B cell (primary cell): ENCODE measurements at regions not wholly inside any gene's neighbourhood (a gene's known extent, or its start where the extent isn't known, plus 50 kb on each side); places are given as distances from the start of the nearest gene placed in this dataset.

Experiments used
- ATAC-seq: fragments of 200-7000 bp; cut with Tn5 transposase; one replicate; pipeline ENCODE4 v1.10.0; 2021; ENCODE audit warnings: low read depth, mild to moderate bottlenecking, moderate number of reproducible peaks, moderate library complexity
- CTCF ChIA-PET: fragments of 350-600 bp; sonication (Branson Sonifier 250); formaldehyde crosslinking; loops from one replicate; lab custom pipeline; 2021; ENCODE audit warnings: antibody characterized with exemption, inconsistent platforms; lab: Charles Lee
- POLR2A ChIA-PET: fragments of 350-600 bp; sonication (Branson Sonifier 250); formaldehyde crosslinking; loops from one replicate; lab custom pipeline; 2021; ENCODE audit warnings: antibody characterized with exemption; lab: Charles Lee
- DNase-seq: peaks from one replicate; pipeline ENCODE4 v3.0.0; 2013
- H2AFZ ChIP-seq: 2 replicates; pipeline ENCODE4 v1.6.1; 2012; ENCODE audit warnings: mild to moderate bottlenecking, low read depth, low read length; ENCODE audit not compliant: insufficient read depth, poor library complexity, severe bottlenecking
- H3K27ac ChIP-seq, 2 donors: 1 replicate in 1 of 2; 2 replicates in 1 of 2; pipeline ENCODE4 v1.5.1; 2012 to 2013; ENCODE audit warnings: low read length in 2 of 2, mild to moderate bottlenecking in 2 of 2, moderate library complexity in 1 of 2
- H3K27me3 ChIP-seq, 4 experiments: fragments of 200-600 bp in 1 of 4; sonication (generic) in 1 of 4; replicated peaks in 1 of 4; 1 replicate in 2 of 4; 2 replicates in 2 of 4; pipeline versions ENCODE4 v1.6.1 to v1.7.0; 2013 to 2016; ENCODE audit warnings: low read length in 3 of 4, mild to moderate bottlenecking in 2 of 4, mixed read lengths in 1 of 4, moderate library complexity in 1 of 4; ENCODE audit not compliant: insufficient read depth in 4 of 4, control insufficient read depth in 3 of 4; ENCODE audit errors: control extremely low read depth in 1 of 4
- H3K36me3 ChIP-seq, 2 experiments: replicated peaks in 1 of 2; 1 replicate in 1 of 2; 2 replicates in 1 of 2; pipeline versions ENCODE4 v1.6.1 to v1.7.1; 2013; ENCODE audit warnings: low read length in 1 of 2; ENCODE audit not compliant: insufficient read depth in 2 of 2, control insufficient read depth in 1 of 2; ENCODE audit errors: control extremely low read depth in 1 of 2, extremely low read depth in 1 of 2
- H3K4me1 ChIP-seq, 2 donors: fragments of 200-600 bp in 1 of 2; sonication (generic) in 1 of 2; 1 replicate in 1 of 2; 2 replicates in 1 of 2; pipeline versions ENCODE4 v1.5.1 to v1.6.1; 2013 to 2017; ENCODE audit warnings: low read length in 2 of 2; ENCODE audit not compliant: control insufficient read depth in 2 of 2, insufficient read depth in 2 of 2
- H3K4me2 ChIP-seq: replicated peaks from 2 replicates; pipeline ENCODE3; 2012; ENCODE audit warnings: mild to moderate bottlenecking, low read depth, low read length; ENCODE audit not compliant: poor library complexity, severe bottlenecking
- H3K4me3 ChIP-seq, 5 experiments: fragments of 200-600 bp in 1 of 5; sonication (generic) in 1 of 5; 1 replicate in 3 of 5; 2 replicates in 2 of 5; pipeline versions ENCODE4 v1.5.1 to v1.7.0; 2011 to 2016; ENCODE audit warnings: low read length in 4 of 5, mild to moderate bottlenecking in 4 of 5, low read depth in 2 of 5, control low read depth in 1 of 5, moderate library complexity in 1 of 5; ENCODE audit not compliant: insufficient read depth in 1 of 5; ENCODE audit errors: control extremely low read depth in 1 of 5, extremely low read depth in 1 of 5
- H3K79me2 ChIP-seq: fragments of 200-600 bp; sonication (generic); one replicate; pipeline ENCODE4 v1.6.0; 2016; ENCODE audit warnings: low read length; ENCODE audit not compliant: control insufficient read depth, insufficient read depth
- H3K9ac ChIP-seq: fragments of 200-600 bp; sonication (generic); 2 replicates; pipeline ENCODE4 v1.6.1; 2017; ENCODE audit warnings: mild to moderate bottlenecking, low read length, moderate library complexity
- H3K9me3 ChIP-seq, 3 donors: one replicate each; pipeline versions ENCODE4 v1.6.1 to v1.7.1; 2013; ENCODE audit warnings: low read length in 2 of 3; ENCODE audit not compliant: control insufficient read depth in 2 of 3, insufficient read depth in 1 of 3; ENCODE audit errors: control extremely low read depth in 1 of 3
- H4K20me1 ChIP-seq: 2 replicates; pipeline ENCODE4 v1.6.0; 2012; ENCODE audit warnings: mild to moderate bottlenecking, low read length; ENCODE audit not compliant: insufficient read depth, control insufficient read depth, poor library complexity, severe bottlenecking
- H3K27ac Mint-ChIP-seq: one replicate; pipeline ENCODE4 v1.8.0; 2021; ENCODE audit warnings: mixed read lengths
- H3K27me3 Mint-ChIP-seq: one replicate; pipeline ENCODE4 v1.8.0; 2021; ENCODE audit warnings: mixed read lengths
- H3K4me1 Mint-ChIP-seq: one replicate; pipeline ENCODE4 v1.8.0; 2021; ENCODE audit warnings: mixed read lengths
- H3K4me3 Mint-ChIP-seq: one replicate; pipeline ENCODE4 v1.8.0; 2021; ENCODE audit warnings: mixed read lengths
- H3K9me3 Mint-ChIP-seq: one replicate; pipeline ENCODE4 v1.8.0; 2022; ENCODE audit warnings: mixed read lengths; ENCODE audit not compliant: insufficient read depth
- CTCF ChIP-seq: fragments of 200-600 bp; IDR thresholded peaks from one replicate; pipeline ENCODE4 v1.8.0; 2022; ENCODE audit warnings: antibody characterized with exemption, mild to moderate bottlenecking
- EZH2 ChIP-seq: IDR thresholded peaks from 2 replicates; pipeline ENCODE4 v1.6.1; 2012; ENCODE audit warnings: borderline replicate concordance, low read depth, mild to moderate bottlenecking, moderate library complexity, low read length; ENCODE audit not compliant: insufficient read depth, poor library complexity, severe bottlenecking
- WGBS: methylation state at CpG from one replicate; pipeline ENCODE4 v1.1.5; 2013; ENCODE audit warnings: missing lambda C conversion rate; ENCODE audit not compliant: insufficient coverage; 5-methylcytosine and 5-hydroxymethylcytosine counted together
- intact Hi-C: fragments of 100-400 bp; cut with micrococcal nuclease; formaldehyde crosslinking; loops from one replicate; pipeline ENCODE4 v1.10.0; 2022

GRCh38 chr2:200744201-200744602 is 67.5 kb upstream of the BZW1 start:
- no peaks in the 10 kb centered on the region for H3K36me3 ChIP-seq
- H3K27me3 ChIP-seq = no peaks in the 10 kb centered on the region
- ATAC-seq (no peak), DNase-seq (no peak)
- no peaks in the 10 kb centered on the region for H3K4me1 ChIP-seq
- 95% methylated on average over 6 of the region's 6 CpGs for WGBS
- no peak overlapping the region for H3K4me3 ChIP-seq
- H2AFZ ChIP-seq = no peak overlapping the region
- no peak for TF ChIP-seq EZH2
- Mint-ChIP-seq H3K27ac (no peak overlapping the region), H3K4me1 (no peaks in the 10 kb centered on the region), H3K4me3 (no peak overlapping the region), H3K9me3 (no peaks in the 10 kb centered on the region), H3K27me3 (peaks cover 6% of the 10 kb centered on the region)
- no peaks in the 10 kb centered on the region for H3K79me2 ChIP-seq
- H3K27ac ChIP-seq = no peak overlapping the region
- intact Hi-C loops = no loop called here
- no peaks in the 10 kb centered on the region for H4K20me1 ChIP-seq
- H3K9me3 ChIP-seq = peaks cover 0 to 2% (median 0%) of the 10 kb centered on the region in 3 donors
- ChIA-PET POLR2A (no interaction called here), CTCF (no interaction called here)
- H3K4me2 ChIP-seq = no peak overlapping the region
- H3K9ac ChIP-seq = no peak overlapping the region

GRCh38 chr2:200746301-200746700 is 65.4 kb upstream of the BZW1 start:
- no peaks in the 10 kb centered on the region for H3K79me2 ChIP-seq
- no peaks in the 10 kb centered on the region for H4K20me1 ChIP-seq
- intact Hi-C loops = no loop called here
- Mint-ChIP-seq H3K9me3 (no peaks in the 10 kb centered on the region), H3K4me1 (no peaks in the 10 kb centered on the region), H3K4me3 (no peak overlapping the region), H3K27ac (no peak overlapping the region), H3K27me3 (peaks cover 10% of the 10 kb centered on the region)
- no peaks in the 10 kb centered on the region for H3K4me1 ChIP-seq
- peaks cover 0 to under 1% (median 0%) of the 10 kb centered on the region in 4 experiments for H3K27me3 ChIP-seq
- no peak overlapping the region for H3K9ac ChIP-seq
- no peak overlapping the region for H2AFZ ChIP-seq
- 86% methylated on average over 3 of the region's 7 CpGs for WGBS
- CTCF ChIA-PET = no interaction called here
- TF ChIP-seq CTCF = no peak
- no peak for TF ChIP-seq EZH2
- no peak overlapping the region for H3K27ac ChIP-seq
- ATAC-seq = no peak
- H3K9me3 ChIP-seq = peaks cover 0 to 2% (median 0%) of the 10 kb centered on the region in 3 donors
- no peak for DNase-seq
- POLR2A ChIA-PET = interaction anchor here (0.9 kb wide), 1 partner anchor 9 kb away, joined by 3 read pairs; no protein-coding TSS in a partner anchor
- H3K4me2 ChIP-seq = no peak overlapping the region
- no peak overlapping the region for H3K4me3 ChIP-seq
- H3K36me3 ChIP-seq = no peaks in the 10 kb centered on the region
